HEK293 (cell line): ENCODE measurements at regions not wholly inside any gene's neighbourhood (a gene's known extent, or its start where the extent isn't known, plus 50 kb on each side); places are given as distances from the start of the nearest gene placed in this dataset.

ENCODE experiments used
- PATZ1 ChIP-seq: fragments of 450-650 bp; formaldehyde crosslinking; IDR thresholded peaks from 2 replicates; pipeline ENCODE4 v1.5.1; 2016; ENCODE audit warnings: missing biosample characterization, missing genetic modification characterization
- REST ChIP-seq: fragments of 450-650 bp; formaldehyde crosslinking; IDR thresholded peaks from 2 replicates; pipeline ENCODE4 v1.5.1; 2016; ENCODE audit warnings: missing biosample characterization, missing genetic modification characterization
- ZBTB8A ChIP-seq: fragments of 450-650 bp; formaldehyde crosslinking; IDR thresholded peaks from 2 replicates; pipeline ENCODE4 v1.5.1; 2016; ENCODE audit warnings: missing biosample characterization, missing genetic modification characterization
- ZNF211 ChIP-seq: fragments of 450-650 bp; formaldehyde crosslinking; IDR thresholded peaks from 2 replicates; pipeline ENCODE4 v1.5.1; 2016; ENCODE audit warnings: low read depth, missing biosample characterization, missing genetic modification characterization
- ZNF274 ChIP-seq, 2 experiments: fragments of 200-500 bp in 1 of 2; fragments of 450-650 bp in 1 of 2; sonication (Bioruptor generic) in 1 of 2; formaldehyde crosslinking in 1 of 2; IDR thresholded peaks; 2 replicates each; pipeline versions ENCODE4 v1.5.1 to v1.6.1; 2014 to 2016; ENCODE audit warnings: borderline replicate concordance in 1 of 2, inconsistent platforms in 1 of 2, low read length in 1 of 2, missing biosample characterization in 1 of 2, missing genetic modification characterization in 1 of 2
- ZNF394 ChIP-seq: fragments of 450-650 bp; formaldehyde crosslinking; IDR thresholded peaks from 2 replicates; pipeline ENCODE4 v1.5.1; 2016; ENCODE audit warnings: missing biosample characterization, missing genetic modification characterization, mild to moderate bottlenecking, moderate library complexity, borderline replicate concordance
- TF ChIP-seq, protein P1 (sequence below): fragments of 450-650 bp; formaldehyde crosslinking; IDR thresholded peaks from 2 replicates; pipeline ENCODE4 v1.5.1; 2016; ENCODE audit warnings: missing biosample characterization, missing genetic modification characterization

DNA sequence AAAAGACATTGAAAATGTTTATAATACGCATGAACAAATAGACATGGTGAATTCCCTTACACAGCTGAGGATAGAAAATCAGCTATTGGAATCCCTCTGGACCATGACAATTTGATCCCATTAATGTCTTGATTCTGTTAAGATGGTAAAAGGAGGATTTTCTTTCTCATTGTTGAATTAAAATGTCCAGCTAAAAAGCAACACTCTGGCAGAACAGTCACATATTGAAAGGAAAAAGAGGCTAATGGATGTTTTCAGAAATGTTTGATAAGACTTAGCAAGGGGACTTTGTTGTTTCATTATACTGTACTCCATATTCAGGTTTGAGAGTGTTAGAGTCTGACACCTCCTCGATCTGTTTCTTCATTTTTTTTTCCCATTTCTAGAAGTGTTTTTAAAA is 296.0 kb downstream of the OLFM4 start:
- TF ChIP-seq, protein P1, sequence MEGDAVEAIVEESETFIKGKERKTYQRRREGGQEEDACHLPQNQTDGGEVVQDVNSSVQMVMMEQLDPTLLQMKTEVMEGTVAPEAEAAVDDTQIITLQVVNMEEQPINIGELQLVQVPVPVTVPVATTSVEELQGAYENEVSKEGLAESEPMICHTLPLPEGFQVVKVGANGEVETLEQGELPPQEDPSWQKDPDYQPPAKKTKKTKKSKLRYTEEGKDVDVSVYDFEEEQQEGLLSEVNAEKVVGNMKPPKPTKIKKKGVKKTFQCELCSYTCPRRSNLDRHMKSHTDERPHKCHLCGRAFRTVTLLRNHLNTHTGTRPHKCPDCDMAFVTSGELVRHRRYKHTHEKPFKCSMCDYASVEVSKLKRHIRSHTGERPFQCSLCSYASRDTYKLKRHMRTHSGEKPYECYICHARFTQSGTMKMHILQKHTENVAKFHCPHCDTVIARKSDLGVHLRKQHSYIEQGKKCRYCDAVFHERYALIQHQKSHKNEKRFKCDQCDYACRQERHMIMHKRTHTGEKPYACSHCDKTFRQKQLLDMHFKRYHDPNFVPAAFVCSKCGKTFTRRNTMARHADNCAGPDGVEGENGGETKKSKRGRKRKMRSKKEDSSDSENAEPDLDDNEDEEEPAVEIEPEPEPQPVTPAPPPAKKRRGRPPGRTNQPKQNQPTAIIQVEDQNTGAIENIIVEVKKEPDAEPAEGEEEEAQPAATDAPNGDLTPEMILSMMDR = no peak
- TF ChIP-seq ZNF274 (IDR thresholded peaks at IDR 0.05; ENCODE audit: low read length) (no peak), ZNF274 (tag by site-specific recombination; IDR thresholded peaks at IDR 0.05; ENCODE audit: borderline replicate concordance) (no peak), ZNF394 (tag by site-specific recombination) (no peak), REST (no peak), ZNF211 (tag by site-specific recombination) (no peak), ZBTB8A (tag by site-specific recombination) (no peak), PATZ1 (tag by site-specific recombination) (no peak)
